CD4-positive, alpha-beta T cell treated with Interleukin-4 for 4 hours (primary cell): ENCODE measurements at regions not wholly inside any gene's neighbourhood (a gene's known extent, or its start where the extent isn't known, plus 50 kb on each side); places are given as distances from the start of the nearest gene placed in this dataset.
"Not testable (repeated sequence)": the region's sequence is repeated elsewhere in the genome, so short reads cannot be mapped to it uniquely, and the experiment has no call there.

Source experiments
- DNase-seq: peaks from one replicate; pipeline ENCODE4 v3.0.0-alpha.2; 2020

DNA sequence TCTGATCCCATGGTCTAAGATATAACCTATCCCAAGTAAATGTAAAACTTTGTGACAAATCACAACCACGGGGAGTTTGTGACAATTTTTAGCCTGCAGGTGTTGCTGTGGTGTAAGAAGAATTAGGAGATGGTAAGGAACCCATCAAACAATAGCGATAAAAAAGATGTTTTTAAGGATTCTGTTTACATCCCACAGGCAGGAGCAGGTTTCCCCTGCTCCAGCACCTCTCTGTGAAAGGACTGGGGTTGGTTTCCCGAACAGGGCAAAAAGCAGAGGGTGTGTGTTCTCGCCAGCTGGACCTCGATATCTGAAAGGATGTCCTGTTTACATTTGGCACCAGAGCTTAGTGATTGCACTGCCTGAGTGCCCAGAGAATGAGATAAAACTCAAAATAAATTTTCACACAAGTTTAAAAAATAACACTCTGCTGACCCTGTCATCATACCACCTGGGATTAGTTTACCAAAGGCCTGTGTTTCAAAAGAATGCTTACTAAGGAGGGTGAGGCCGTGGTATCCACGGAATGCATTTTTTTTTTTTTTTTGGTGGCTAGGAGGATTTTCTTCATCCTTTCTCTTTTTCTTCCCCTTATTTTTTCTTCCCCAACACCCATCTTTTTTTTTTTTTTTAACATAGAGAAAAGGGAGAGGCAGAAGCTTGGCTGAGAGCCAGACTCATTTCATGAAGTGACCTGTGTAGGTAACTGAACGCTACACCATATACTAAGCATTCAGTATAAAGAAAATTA is 151.8 kb upstream of the DPH6 start:
- DNase-seq, result no peak

GRCh38 chr15:35698331-35698730 is 152.4 kb upstream of the DPH6 start:
- DNase-seq, result no peak

DNA sequence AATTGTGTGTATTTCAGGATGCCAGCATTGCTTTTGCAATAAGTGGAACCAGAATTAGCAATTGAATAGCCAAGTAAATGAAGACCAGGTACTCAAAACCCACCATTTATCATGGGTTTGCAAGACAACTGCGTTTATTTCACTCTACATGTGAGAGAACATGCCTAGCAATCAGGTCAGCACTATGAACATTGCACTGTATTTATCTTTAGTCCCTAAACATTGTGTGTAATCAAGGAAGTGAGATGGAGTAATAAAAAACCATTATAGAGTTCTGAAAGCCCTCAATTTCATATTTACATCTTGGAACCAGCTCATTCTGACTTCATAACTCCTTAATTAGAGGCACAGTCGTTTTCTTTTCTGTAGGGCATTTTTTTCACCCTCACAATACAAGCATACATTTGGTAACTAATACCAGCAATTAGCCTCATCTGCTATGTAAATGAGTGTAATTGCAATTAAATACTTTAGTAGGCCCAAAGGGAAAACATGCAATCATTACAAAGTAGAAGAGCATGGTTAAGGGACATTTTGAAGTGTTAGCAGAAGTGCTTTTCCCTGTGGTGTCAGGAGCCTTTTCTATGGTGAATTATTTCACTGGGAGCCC is 153.1 kb upstream of the DPH6 start:
- no peak for DNase-seq

DNA sequence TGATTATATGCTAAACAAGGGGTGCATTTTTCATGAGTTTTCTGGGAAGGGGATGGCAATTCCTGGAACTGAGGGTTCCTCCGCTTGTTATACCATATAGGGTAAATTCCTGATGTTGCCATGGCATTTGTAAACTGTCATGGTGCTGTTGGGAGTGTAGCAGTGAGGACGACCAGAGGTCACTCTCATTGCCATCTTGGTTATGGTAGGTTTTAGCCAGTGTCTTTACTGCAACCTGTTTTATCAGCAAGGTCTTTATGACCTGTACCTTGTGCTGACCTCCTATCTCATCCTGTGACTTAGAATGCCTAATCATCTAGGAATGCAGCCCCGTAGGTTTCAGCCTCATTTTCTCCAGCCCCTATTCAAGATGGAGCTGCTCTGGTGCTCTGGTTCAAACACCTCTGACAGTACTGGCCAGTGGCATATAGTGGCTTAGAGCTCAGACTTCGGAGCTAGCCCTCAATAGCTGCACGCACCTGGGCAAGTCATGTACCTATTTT is 154.2 kb upstream of the DPH6 start:
- not testable (repeated sequence) for DNase-seq

GRCh38 chr15:35701402-35702046 is 155.6 kb upstream of the DPH6 start:
- DNase-seq, result no peak

DNA sequence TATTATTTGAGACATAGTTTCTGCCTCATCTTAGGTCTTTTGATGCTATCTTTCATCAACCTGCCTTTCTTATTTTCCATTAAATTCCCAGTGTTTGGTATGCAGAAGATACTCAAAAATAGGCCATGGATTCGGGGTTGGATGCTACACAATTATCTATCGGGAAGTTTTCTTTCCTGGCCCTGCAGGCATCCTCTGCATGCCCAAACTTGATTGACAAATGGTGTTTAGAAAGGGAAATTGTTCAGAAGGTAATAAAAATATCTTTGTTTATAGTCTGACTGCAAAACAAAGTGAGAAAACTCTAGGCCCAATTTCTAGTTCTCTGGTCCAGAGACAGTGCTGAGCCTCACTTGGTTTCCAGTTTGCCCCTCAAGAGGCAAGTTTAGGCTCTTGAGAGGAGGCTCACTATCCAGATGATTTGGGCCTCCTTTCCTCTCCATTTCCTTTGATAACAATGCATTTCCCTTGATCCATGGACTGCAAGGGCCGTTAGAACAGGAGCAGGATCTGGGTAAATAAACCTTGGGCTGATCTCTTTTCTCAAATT is 157.1 kb upstream of the DPH6 start:
- DNase-seq, result no peak

DNA sequence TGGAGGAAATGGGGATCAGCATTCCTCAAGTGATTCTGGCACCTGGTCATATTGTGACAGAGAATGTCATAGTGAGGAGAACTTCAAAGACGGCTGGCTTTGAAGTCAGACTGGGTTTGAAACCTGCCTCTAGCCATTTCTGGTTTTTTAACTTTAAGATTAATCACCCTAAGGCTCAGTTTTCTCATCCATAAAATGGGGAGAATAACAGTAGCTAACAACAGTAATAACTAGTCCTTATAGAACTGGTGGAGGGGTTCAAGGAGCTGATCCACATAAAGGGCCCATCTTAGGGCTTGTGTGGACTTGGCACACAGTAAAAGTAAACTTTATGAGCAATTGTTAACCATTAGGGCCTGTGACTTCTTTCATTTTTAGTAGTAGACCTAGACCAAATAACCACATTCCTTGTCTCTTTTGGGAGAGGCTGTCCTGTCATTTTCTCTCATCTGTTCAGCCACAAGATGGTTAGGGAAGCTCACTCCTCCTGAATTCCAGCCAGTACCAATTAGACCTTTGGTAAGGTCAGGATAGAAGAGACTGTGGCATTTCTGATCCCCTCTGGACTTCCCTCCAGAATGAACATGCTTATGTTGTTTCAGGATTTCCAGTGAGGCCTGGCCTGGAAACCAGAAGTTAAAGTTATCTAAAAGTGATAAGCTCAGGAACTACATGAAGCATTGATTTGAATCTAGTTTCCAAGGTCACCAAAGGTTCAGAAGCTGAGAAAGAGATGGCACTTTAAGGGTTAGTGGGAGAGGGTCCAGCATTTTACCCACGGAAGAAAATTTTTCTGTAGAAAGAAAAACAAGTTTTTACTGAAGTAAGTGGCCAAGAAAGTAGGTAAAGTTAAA is 159.3 kb upstream of the DPH6 start:
- DNase-seq, result no peak

DNA sequence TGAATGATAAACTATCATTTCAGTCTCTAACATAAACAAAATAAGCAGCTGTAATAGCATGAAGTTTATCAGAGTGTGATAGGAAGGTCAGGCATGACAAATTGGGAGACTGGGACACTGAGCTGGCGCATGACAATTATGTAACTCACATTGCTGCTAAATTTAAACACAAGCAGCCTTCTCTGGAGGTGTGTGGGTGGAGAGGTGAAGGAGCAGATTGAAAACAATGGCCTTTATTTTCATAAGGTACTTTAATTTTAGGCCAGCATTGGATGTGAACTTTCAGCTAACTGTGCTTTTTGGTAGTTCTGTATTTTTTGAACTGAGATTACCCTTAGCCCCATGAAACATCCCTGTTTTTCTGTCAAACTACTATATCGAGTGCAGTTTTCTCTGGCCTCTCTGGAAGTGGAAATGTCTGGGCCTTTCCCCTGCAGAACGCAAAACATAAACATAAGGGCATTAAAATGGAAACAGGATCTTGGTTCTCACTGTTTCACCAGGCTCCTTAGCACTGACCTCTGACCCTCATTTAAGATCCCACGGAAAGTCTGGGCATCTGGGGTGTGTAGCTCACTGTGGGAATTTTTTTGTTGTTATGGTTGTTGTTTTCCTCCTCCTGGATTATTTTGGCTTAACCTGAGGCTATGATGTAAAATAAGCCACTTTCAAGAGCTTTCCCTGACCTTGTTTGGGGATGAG is 160.1 kb upstream of the DPH6 start:
- DNase-seq, result no peak

DNA sequence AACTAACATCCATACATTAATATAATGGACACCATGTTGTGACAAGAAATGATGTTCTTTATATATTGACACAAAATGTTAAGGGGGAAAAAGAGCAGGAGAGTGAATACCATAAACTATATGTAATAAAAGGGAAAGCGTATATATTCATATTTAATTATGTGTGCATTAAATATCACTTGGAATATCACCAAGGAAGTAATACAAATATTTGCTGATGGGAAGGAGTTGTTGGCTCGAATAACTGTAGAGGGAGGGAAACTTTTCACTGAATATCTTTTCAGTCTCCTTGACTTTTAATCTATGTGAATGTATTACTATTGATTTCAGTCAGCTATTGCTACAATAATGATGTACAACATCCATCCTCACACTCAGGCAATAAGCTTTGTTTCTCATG is 167.0 kb upstream of the DPH6 start:
- no peak for DNase-seq

GRCh38 chr15:35713733-35714132 is 167.8 kb upstream of the DPH6 start:
- no peak for DNase-seq

DNA sequence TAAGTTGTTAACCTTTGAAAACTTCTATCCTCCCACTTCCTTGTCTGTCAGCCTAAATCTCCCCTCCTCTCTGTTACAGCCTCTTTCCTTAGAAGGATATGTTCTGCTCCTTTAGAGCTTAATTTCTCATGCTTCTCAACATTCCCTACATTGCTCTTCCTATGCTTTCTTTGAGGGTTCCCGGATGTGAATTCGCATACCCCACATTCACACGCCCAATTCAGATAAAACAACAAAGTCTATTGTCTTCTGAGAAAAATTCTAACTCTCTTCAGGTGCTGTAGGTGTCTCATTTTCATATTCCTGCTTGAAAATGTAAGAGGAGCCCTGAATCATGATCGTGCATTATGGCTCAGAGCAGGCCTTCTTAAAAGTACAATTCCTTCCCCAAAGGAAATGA is 171.8 kb upstream of the DPH6 start:
- DNase-seq, result no peak

DNA sequence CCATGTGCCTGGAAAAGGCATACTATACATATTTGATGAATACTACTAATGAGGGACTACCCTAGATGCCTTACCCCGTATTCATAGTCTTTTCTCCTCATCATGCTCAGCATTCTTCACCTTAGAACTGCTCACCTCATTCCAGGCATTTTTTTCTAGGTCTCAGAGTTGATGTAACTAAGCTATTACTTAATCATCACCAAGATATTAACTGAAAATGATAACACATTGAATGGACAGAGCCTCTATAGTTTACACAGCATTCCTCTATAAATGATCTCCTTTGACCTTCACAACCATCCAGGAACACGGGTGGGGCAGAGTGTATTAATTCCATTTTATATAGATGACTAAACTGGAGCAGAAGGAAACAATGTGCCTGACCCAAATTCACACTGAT is 174.1 kb upstream of the DPH6 start:
- no peak for DNase-seq

DNA sequence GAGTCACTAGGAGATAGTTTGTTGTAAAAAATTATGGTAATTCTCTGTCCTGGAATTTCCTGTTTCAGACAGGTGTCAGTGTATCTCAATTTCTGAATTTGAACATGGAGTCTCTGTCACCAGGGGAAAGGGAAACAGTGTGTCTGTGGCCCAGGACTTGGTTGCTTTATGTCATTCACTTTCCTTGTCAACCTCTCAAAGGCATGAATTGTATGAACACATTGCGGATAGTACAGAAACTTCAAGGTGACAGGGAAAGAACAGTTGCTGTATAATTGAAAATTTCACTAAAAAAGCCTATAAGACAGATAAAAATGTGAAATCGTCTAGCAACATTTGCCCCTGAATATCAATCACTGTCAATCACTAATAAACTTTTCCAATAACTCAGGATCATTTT is 175.0 kb upstream of the DPH6 start:
- DNase-seq, result no peak

- DNase-seq, result no peak
These were observed 175.8 kb upstream of the DPH6 start for GRCh38 chr15:35721751-35722150.

DNA sequence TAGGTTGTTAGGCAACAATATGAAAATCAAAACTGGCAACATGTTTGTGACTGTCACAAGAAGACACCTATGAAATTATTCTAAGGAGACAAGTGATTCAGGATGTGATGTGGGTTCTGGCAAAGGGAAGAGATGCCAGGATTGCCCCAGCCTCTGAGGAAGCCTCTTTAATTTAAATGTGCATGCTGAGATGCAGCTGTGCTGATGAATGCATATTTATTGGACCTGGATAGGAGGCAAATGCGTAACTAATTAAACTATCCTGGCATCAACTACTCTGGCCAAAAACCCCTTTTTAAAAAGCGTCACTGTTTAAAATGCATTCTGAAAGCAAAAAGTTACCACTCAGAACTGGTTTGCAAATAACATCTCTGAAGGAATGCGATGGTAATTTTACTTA is 176.5 kb upstream of the DPH6 start:
- no peak for DNase-seq

DNA sequence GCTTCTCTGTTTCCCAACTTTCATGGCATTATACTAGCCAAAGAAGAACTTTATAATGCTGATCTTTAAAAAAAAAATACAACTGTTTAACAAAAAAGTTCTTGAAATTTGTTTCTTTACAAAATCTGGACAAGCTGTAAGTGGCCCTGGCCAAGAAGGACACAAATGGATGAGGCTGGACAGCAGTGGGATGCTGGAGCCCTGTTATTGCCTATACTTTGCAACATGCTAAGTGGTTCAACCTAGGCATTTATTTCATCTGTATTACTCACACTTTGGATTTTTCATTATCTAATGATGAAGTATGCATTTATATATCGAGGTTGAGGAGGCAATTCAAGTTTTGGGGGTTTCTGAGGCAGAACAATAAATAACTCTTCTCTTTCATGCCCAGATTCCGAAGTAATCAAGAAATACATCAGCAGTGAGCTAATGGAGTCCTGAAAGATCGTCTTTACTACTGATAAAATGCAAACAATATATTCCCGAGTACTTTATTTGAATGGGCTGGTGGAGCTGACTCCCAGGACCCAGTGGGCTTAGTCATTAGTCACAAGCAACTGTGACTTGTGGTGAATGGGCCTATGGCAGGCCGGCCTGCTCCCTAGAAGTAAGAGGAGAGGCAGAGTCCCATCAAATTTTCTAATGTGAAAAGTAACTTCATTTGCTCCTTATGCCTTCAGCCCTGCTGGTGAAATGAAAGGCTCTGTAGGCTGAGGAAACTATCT is 177.3 kb upstream of the DPH6 start:
- DNase-seq, result no peak

DNA sequence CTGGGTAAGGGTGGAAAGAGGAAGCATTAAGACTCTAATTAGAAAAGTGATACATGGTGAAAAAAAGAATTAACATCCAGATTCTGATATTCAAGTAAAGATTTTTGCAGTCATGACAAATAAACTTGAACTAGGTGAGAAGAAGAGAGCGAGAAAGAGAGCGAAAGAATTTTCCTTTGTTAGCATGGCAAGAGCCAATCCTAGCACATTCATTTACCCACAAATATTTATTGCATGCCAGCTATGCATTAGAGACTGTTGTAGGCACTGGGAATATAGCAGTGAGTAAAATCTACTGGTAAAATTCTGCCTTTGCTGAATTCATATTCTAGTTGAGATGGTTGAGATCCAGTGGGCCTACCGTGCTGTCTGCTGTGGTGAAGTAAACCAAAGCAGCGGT is 177.9 kb upstream of the DPH6 start:
- no peak for DNase-seq

GRCh38 chr15:35724626-35725025 is 178.7 kb upstream of the DPH6 start:
- no peak for DNase-seq

GRCh38 chr15:35725353-35725752 is 179.4 kb upstream of the DPH6 start:
- no peak for DNase-seq

- no peak for DNase-seq
These were observed 181.7 kb upstream of the DPH6 start for GRCh38 chr15:35727627-35728026.

- no peak for DNase-seq
These were observed 182.4 kb upstream of the DPH6 start for GRCh38 chr15:35728219-35728940.
